A549 (cell line): ENCODE measurements at regions not wholly inside any gene's neighbourhood (a gene's known extent, or its start where the extent isn't known, plus 50 kb on each side); places are given as distances from the start of the nearest gene placed in this dataset.

ENCODE experiments used
- EP300 ChIP-seq, 2 experiments: fragments of >200 bp; sonication (Bioruptor Twin); formaldehyde crosslinking; IDR thresholded peaks; 2 replicates in 1 of 2; 3 replicates in 1 of 2; pipeline ENCODE4 v1.6.1; 2016 to 2017
- KDM1A ChIP-seq: fragments of 200-600 bp; sonication (generic); IDR thresholded peaks from 2 replicates; pipeline ENCODE4 v1.6.1; 2016; ENCODE audit warnings: low read depth, mild to moderate bottlenecking
- MAFK ChIP-seq: fragments of 450-650 bp; IDR thresholded peaks from 2 replicates; pipeline ENCODE4 v1.6.1; 2014; ENCODE audit not compliant: partially characterized antibody
- POLR2A ChIP-seq: IDR thresholded peaks from 2 replicates; pipeline ENCODE4 v1.6.1; 2012; ENCODE audit warnings: mild to moderate bottlenecking, low read length
- RAD21 ChIP-seq, 2 experiments: fragments of >200 bp in 1 of 2; sonication (Bioruptor Twin) in 1 of 2; formaldehyde crosslinking in 1 of 2; IDR thresholded peaks in 1 of 2; conservative IDR thresholded peaks in 1 of 2; 2 replicates in 1 of 2; 3 replicates in 1 of 2; pipeline ENCODE4 v1.6.1; 2012 to 2018; ENCODE audit warnings: inconsistent platforms in 1 of 2
- TF ChIP-seq, protein P1 (sequence below): fragments of >200 bp; sonication (Bioruptor Twin); formaldehyde crosslinking; IDR thresholded peaks from 3 replicates; pipeline ENCODE4 v1.5.1; 2016
- TF ChIP-seq, protein P2 (sequence below): fragments of 200-600 bp; sonication (generic); IDR thresholded peaks from 2 replicates; pipeline ENCODE4 v1.6.1; 2016; ENCODE audit warnings: antibody characterized with exemption, mild to moderate bottlenecking, moderate library complexity
- TF ChIP-seq, protein P3 (sequence below): fragments of 250-450 bp; sonication (Bioruptor Pico); IDR thresholded peaks from 2 replicates; pipeline ENCODE4 v1.5.0; 2021; ENCODE audit warnings: mild to moderate bottlenecking, moderate library complexity, borderline replicate concordance

GRCh38 chr12:20985399-20985798 is 145.6 kb upstream of the SLCO1B1 start:
- TF ChIP-seq POLR2A (no peak), RAD21 (conservative IDR thresholded peaks at IDR 0.05 in 1 of 2, IDR thresholded peaks at IDR 0.05 in 1 of 2) (no peak), EP300 (IDR thresholded peaks at IDR 0.05) (no peak), MAFK (no peak), KDM1A (no peak)
- TF ChIP-seq, protein P1, sequence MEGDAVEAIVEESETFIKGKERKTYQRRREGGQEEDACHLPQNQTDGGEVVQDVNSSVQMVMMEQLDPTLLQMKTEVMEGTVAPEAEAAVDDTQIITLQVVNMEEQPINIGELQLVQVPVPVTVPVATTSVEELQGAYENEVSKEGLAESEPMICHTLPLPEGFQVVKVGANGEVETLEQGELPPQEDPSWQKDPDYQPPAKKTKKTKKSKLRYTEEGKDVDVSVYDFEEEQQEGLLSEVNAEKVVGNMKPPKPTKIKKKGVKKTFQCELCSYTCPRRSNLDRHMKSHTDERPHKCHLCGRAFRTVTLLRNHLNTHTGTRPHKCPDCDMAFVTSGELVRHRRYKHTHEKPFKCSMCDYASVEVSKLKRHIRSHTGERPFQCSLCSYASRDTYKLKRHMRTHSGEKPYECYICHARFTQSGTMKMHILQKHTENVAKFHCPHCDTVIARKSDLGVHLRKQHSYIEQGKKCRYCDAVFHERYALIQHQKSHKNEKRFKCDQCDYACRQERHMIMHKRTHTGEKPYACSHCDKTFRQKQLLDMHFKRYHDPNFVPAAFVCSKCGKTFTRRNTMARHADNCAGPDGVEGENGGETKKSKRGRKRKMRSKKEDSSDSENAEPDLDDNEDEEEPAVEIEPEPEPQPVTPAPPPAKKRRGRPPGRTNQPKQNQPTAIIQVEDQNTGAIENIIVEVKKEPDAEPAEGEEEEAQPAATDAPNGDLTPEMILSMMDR, result no peak
- TF ChIP-seq, protein P2, sequence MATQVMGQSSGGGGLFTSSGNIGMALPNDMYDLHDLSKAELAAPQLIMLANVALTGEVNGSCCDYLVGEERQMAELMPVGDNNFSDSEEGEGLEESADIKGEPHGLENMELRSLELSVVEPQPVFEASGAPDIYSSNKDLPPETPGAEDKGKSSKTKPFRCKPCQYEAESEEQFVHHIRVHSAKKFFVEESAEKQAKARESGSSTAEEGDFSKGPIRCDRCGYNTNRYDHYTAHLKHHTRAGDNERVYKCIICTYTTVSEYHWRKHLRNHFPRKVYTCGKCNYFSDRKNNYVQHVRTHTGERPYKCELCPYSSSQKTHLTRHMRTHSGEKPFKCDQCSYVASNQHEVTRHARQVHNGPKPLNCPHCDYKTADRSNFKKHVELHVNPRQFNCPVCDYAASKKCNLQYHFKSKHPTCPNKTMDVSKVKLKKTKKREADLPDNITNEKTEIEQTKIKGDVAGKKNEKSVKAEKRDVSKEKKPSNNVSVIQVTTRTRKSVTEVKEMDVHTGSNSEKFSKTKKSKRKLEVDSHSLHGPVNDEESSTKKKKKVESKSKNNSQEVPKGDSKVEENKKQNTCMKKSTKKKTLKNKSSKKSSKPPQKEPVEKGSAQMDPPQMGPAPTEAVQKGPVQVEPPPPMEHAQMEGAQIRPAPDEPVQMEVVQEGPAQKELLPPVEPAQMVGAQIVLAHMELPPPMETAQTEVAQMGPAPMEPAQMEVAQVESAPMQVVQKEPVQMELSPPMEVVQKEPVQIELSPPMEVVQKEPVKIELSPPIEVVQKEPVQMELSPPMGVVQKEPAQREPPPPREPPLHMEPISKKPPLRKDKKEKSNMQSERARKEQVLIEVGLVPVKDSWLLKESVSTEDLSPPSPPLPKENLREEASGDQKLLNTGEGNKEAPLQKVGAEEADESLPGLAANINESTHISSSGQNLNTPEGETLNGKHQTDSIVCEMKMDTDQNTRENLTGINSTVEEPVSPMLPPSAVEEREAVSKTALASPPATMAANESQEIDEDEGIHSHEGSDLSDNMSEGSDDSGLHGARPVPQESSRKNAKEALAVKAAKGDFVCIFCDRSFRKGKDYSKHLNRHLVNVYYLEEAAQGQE, result no peak
- TF ChIP-seq, protein P3, sequence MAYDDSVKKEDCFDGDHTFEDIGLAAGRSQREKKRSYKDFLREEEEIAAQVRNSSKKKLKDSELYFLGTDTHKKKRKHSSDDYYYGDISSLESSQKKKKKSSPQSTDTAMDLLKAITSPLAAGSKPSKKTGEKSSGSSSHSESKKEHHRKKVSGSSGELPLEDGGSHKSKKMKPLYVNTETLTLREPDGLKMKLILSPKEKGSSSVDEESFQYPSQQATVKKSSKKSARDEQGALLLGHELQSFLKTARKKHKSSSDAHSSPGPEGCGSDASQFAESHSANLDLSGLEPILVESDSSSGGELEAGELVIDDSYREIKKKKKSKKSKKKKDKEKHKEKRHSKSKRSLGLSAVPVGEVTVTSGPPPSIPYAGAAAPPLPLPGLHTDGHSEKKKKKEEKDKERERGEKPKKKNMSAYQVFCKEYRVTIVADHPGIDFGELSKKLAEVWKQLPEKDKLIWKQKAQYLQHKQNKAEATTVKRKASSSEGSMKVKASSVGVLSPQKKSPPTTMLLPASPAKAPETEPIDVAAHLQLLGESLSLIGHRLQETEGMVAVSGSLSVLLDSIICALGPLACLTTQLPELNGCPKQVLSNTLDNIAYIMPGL (CRISPR knock-in tag), result no peak
